M059J (cell line): ENCODE measurements at regions not wholly inside any gene's neighbourhood (a gene's known extent, or its start where the extent isn't known, plus 50 kb on each side); places are given as distances from the start of the nearest gene placed in this dataset.
"Not testable (repeated sequence)": the region's sequence is repeated elsewhere in the genome, so short reads cannot be mapped to it uniquely, and the experiment has no call there.

Source experiments
- DNase-seq: peaks from one replicate; pipeline ENCODE4 v3.0.0-alpha.2; 2012; ENCODE audit warnings: low read depth

DNA sequence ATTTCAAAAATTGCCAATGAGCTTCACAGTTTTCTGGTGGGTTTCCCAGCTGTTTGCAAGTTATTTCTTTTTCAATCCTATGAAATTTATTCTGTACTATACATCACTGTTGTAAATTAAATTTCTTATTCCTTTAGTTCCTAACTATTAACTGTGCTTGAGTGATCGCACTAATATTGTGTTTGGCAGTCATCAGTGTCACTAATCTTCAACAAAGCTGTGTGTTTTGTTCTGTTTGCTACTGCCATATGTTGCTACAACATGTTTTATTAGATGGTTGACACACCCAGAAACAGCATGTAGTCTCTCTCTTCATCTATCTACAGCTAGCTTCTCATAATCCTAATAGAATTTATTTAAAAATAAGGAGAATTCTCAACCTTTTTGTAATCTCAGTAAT is 453.6 kb upstream of the PRR20A start:
- DNase-seq = no peak

DNA sequence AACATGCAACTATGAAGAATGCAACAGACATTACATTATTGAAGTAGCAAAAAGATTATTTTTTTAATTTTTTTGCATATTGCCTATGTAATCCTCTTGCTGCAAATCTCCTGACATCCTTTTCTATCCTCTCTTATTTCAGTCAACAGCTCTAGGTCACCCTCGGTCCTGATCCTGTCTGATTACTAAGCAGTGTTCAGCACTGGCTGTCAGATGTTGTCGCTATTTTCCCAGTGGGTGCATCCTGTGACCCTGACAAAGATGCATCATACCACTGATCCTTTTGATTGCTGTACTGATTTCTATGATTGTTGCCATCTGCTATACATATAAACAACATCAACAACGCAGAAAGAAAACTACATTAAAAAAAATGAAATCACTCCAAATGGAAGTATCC is 443.7 kb upstream of the PRR20A start:
- DNase-seq = no peak

- no peak for DNase-seq
Measured at GRCh38 chr13:56700324-56700723, 440.4 kb upstream of the PRR20A start.

- no peak for DNase-seq
Measured at GRCh38 chr13:56706485-56706884, 434.2 kb upstream of the PRR20A start.

DNA sequence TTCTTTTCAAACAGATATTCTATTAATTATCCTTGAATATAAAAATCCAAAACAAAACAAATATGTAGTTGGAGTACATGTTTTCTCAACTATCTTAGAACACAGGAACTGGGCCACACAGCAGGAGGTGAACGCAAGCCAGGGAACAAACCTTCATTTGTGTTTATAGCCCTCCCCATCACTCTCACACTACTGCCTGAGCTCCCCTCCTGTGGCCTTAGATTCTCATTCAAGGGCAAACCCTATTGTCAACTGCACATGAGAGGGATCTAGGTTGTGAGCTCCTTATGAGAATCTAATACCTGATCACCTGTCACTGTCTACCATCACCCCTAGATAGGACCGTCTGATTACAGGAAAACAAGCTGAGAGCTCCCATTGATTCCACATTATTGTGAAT is 427.1 kb upstream of the PRR20A start:
- DNase-seq = no peak

DNA sequence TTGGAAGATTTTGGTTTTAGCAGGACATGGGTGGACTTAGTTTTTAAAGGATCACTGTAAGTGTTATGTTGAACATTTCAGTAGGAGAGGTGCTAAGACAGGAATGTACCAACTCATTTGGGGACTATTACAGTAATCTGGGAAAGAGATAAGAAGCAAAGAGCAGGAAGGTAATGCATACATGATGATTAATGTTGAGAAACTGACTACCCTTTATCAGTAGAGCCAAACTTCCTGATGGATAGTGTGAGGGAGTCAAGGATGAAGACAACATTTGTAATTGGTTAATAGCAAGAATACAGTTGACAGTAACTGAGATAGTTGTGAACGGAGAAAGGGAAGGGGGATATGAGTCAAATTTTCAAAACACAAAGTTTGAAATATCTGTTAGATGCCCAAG is 421.9 kb upstream of the PRR20A start:
- DNase-seq = no peak

GRCh38 chr13:56720841-56721240 is 419.9 kb upstream of the PRR20A start:
- DNase-seq = no peak

DNA sequence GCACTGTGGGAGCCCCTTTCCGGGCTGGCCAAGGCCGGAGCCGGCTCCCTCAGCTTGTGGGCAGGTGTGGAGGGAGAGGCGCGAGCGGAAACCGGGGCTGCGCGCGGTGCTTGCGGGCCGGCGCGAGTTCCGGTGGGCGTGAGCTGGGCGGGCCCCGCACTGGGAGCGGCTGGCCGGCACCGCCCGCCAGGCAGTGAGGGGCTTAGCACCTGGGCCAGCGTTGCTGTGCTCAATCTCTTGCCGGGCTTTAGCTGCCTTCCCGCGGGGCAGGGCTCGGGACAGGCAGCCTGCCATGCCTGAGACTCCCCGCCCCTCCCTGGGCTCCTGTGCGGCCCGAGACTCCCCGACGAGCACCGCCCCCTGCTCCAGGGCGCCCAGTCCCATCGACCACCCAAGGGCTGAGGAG is 405.2 kb upstream of the PRR20A start:
- no peak for DNase-seq

- no peak for DNase-seq
Measured at GRCh38 chr13:56736966-56737365, 403.8 kb upstream of the PRR20A start.

DNA sequence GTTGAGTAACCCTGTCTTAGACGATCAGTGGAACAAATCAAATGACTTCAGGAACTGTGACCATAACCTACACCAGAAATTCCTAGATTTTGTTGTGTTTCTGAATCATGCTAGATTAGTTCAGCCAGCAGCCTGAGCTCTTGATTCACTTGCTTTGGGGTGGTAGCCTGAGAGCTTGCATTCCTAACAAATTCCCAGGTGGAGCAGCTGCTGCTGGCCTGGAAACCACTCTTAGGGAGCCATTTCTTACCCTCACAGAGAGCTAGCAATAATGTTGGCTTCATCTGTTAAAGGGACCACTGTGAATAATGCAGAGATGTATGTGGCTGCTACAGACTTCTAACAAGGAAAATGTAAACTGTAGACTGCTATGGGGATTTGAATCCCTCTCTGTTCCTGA is 388.1 kb upstream of the PRR20A start:
- no peak for DNase-seq

DNA sequence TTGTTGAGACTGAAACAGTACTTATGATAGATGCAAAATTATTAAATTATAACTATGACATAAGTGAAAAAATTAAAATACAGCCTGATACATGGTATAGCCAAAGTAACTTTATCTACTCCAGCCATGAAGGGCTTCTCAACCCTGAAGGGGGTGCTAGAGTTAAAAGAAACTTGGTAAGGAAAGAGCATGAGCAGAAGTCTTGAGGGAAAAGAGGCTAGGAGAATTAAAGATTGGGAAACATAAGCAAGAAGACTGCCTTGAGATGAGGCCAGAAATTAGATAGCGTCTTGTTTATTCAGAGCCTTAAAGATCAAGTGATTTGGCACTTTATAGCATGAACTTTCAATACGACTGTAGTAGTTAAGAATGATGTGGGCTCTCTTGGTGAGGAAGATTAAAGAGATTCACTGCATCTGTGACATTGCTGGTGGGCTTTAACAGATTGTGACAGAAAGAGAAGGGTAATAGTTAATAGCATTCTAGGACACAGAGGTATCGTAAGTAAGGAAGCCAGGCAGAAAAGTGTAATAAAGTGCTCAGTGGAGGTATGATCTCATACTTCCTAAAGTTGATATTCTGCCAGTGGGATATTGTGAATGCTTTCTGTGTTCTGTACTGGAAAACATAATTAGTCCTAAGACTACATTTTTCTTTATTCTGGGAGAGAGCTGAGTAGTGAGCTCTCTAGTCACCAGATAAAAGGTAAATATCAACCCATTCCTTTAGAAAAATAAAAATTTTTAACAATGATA is 385.4 kb upstream of the PRR20A start:
- DNase-seq = no peak

DNA sequence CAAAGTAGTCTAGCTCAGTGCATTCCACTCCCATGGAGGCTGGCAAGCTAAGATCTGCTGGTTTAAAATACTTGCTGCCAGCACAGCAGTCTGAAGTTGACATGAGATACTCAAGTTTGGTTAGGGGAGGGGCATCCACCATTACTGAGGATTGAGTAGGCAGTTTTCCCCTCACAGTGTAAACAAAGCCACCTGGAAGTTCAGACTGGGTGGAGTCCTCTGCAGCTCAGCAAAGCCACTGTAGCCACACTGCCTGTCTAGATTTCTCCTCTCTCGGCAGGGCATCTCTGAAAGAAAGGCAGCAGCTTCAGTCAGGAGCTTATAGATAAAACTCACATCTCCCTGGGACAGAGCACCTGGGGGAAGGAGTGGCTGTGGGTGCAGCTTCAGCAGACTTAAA is 377.4 kb upstream of the PRR20A start:
- DNase-seq = not testable (repeated sequence)

GRCh38 chr13:56773148-56773547 is 367.6 kb upstream of the PRR20A start:
- no peak for DNase-seq

- DNase-seq = no peak
Measured at GRCh38 chr13:56789527-56789926, 351.2 kb upstream of the PRR20A start.

- no peak for DNase-seq
Measured at GRCh38 chr13:56837161-56837560, 303.6 kb upstream of the PRR20A start.

- DNase-seq = no peak
Measured at GRCh38 chr13:56850852-56851251, 289.9 kb upstream of the PRR20A start.

DNA sequence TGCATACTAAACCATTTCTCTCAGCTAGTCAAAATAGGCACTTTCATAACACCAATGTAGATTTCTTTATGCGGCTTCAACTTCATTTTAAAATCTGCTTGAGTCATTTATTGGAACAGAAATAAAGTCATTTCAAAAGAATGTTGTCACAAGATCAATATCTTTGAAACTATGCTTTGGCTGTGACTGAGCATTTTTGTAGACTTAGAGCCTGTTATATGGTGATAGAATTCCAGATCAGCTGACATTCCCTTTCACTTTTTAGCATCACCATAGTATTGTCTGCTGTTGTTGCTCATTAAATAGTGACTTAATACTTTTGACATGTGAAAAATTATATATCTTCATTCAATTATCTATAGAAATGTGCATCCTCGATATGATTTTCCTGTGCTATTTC is 279.2 kb upstream of the PRR20A start:
- DNase-seq = no peak

- no peak for DNase-seq
Measured at GRCh38 chr13:56864451-56864850, 276.3 kb upstream of the PRR20A start.

- no peak for DNase-seq
Measured at GRCh38 chr13:56865416-56865815, 275.3 kb upstream of the PRR20A start.

DNA sequence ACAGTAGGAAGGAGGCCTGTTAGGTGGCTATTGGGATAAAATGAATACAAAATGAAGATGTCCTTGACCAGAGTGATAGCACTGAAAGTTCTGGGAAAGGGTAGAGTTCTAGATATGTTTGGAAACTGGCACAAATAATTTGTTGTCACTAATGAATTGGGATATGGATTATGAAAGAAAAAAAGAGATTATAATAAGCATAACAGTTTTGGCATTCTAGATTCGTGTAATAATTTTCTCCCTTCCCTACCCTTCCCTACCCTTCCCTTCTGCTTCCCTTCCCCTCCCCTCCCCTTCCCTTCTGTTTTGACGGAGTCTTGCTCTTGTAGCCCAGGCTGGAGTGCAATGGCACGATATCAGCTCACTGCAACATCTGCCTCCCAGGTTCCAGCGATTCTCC is 271.0 kb upstream of the PRR20A start:
- no peak for DNase-seq

DNA sequence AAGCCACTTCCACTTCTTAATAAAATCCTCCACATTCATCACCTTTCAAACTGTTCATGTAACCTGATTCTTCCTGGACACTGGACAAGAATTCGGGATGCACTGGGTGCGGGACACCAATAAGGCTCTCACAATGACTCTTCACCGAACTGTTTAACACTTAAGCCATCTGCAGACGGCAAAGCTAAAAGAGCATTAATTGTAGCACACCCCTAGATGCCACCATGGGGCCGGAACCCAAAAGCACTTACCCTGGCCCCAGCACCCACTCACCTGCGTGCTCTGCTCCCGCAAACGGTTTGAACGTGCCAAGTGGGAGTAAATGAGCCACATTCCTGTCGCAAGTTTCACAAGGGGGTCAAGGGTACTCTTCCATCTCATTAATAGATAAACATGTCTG is 254.3 kb upstream of the PRR20A start:
- no peak for DNase-seq

DNA sequence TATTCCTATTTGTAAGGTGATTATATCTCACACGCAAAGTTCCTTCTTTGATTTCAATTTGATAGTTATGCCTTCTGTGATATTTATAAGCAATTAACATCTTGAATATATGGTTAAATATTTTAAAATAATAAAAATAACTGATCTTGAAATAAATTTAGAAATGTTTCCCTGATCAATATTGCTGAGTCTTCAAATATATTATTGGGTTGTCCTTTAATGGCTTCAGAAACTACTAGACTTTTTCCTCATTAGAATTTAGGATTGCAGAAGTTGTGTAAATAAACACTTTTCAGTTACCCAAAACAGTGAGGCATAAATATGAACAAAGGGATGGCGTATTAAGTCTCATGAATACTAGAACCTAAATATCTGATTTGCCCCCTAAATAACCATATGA is 252.3 kb upstream of the PRR20A start:
- no peak for DNase-seq

DNA sequence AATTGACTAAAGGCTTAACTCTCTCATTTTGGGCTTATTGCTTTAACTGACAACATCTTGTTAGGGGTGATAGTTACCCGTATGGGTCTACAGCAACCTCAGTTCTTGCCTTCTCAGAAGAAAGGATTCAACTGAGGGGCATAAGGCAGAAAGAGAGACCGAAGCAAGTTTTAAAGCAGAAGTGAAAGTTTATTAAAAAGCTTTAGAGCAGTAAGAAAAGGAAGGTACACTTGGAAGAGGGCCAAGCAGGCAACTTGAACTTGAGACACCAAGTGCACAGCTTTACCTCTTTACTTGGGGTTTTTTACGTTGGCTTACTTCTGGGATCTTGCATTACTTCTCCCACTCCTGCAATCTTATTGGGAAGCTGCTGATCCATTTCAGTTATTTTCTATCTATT is 246.9 kb upstream of the PRR20A start:
- DNase-seq = no peak

- no peak for DNase-seq
Measured at GRCh38 chr13:56900549-56901279, 240.0 kb upstream of the PRR20A start.
